ENCODE measurements at regions not wholly inside any gene's neighbourhood (a gene's known extent, or its start where the extent isn't known, plus 50 kb on each side); places are given as distances from the start of the nearest gene placed in this dataset.

- no peak overlapping the region for H3K4me2 ChIP-seq (ENCODE audit: insufficient read depth, insufficient read length, low read length)
- H2BK12ac ChIP-seq (ENCODE audit: insufficient read length, low read depth, low read length): no peak overlapping the region
- no peak overlapping the region for H3K23ac ChIP-seq (ENCODE audit: insufficient read length, low read depth, low read length)
- H3K4ac ChIP-seq (ENCODE audit: low read depth, low read length): no peak overlapping the region
- no CpG with 5 or more reads among the region's 3 CpGs for WGBS (ENCODE audit: extremely low coverage, insufficient read length, low lambda C conversion rate)
- H4K91ac ChIP-seq (ENCODE audit: insufficient read length, low read depth, low read length): no peak overlapping the region
- no peak overlapping the region for H3K14ac ChIP-seq (ENCODE audit: insufficient read depth, low read length)
- Mint-ChIP-seq H3K4me3 (no peak overlapping the region), H3K4me1 (peaks cover 3 to 7% of the 10 kb centered on the region in 2 experiments; a peak in 3 of 4 replicates), H3K9me3 (no peaks in the 10 kb centered on the region), H3K27ac (no peak overlapping the region), H3K27me3 (ENCODE audit: low read depth) (no peaks in the 10 kb centered on the region), H3K36me3 (ENCODE audit: insufficient read depth in 1 of 3, low read depth in 3 of 3) (no peaks in the 10 kb centered on the region; a peak in 1 of 7 replicates)
- no peaks in the 10 kb centered on the region for H3K79me1 ChIP-seq (ENCODE audit: insufficient read depth, low read depth, low read length, poor library complexity, severe bottlenecking)
- H3K27ac ChIP-seq (ENCODE audit: insufficient read length, low read depth, low read length): no peak overlapping the region
- no peak overlapping the region for H4K8ac ChIP-seq (replicated peaks; ENCODE audit: insufficient read length, low read depth, low read length)
- H4K5ac ChIP-seq (ENCODE audit: insufficient read length, low read depth, low read length): no peak overlapping the region
- no peak overlapping the region for H2BK20ac ChIP-seq (ENCODE audit: low read depth, low read length, poor library complexity, severe bottlenecking)
- no peaks in the 10 kb centered on the region for H3K4me1 ChIP-seq (ENCODE audit: insufficient read depth, low read length)
- H3K79me2 ChIP-seq (ENCODE audit: insufficient read depth, low read length): no peaks in the 10 kb centered on the region
- H4K20me1 ChIP-seq (ENCODE audit: control insufficient read depth, insufficient read depth, insufficient read length): no peaks in the 10 kb centered on the region
- no peak overlapping the region for H2BK15ac ChIP-seq (ENCODE audit: low read depth, low read length)
- no peak for DNase-seq
- H3K9me3 ChIP-seq (ENCODE audit: control insufficient read depth, low read depth, low read length): no peaks in the 10 kb centered on the region
- H3K9ac ChIP-seq (ENCODE audit: extremely low read depth, insufficient read length, low read length): no peak overlapping the region
- no peak overlapping the region for H2AFZ ChIP-seq (ENCODE audit: low read length)
- no peak overlapping the region for H3K18ac ChIP-seq (ENCODE audit: insufficient read length, low read depth, low read length)
- no peak overlapping the region for H2AK5ac ChIP-seq (ENCODE audit: insufficient read length, low read length)
- no peak for TF ChIP-seq CTCF (conservative IDR thresholded peaks at IDR 0.05)
- H3K27me3 ChIP-seq (ENCODE audit: insufficient read depth, low read length): no peaks in the 10 kb centered on the region
- no peak overlapping the region for H3T11ph ChIP-seq (ENCODE audit: low read length)
- no peak overlapping the region for H2BK120ac ChIP-seq (ENCODE audit: low read depth, low read length, poor library complexity, severe bottlenecking)
- no peak overlapping the region for H3K56ac ChIP-seq (ENCODE audit: insufficient read length, low read depth, low read length)
- H2BK5ac ChIP-seq (ENCODE audit: insufficient read length, low read length): no peak overlapping the region
- H3K23me2 ChIP-seq (ENCODE audit: insufficient read length, low read depth, low read length, poor library complexity, severe bottlenecking): no peaks in the 10 kb centered on the region
Measured at GRCh38 chr11:88061111-88061510, 114.1 kb downstream of the RAB38 start.

Data from H9 (cell line).